Transverse colon (tissue), 3 donors: ENCODE measurements at regions not wholly inside any gene's neighbourhood (a gene's known extent, or its start where the extent isn't known, plus 50 kb on each side); places are given as distances from the start of the nearest gene placed in this dataset.

ENCODE experiments used
- EP300 ChIP-seq: sonication (generic); formaldehyde crosslinking; IDR thresholded peaks from one replicate; pipeline ENCODE4 v1.6.1; 2017; ENCODE audit warnings: antibody characterized with exemption, low read depth
- TF ChIP-seq, protein P1 (sequence below), 5 experiments: fragments of 200-600 bp in 3 of 5; fragments of 450-650 bp in 2 of 5; sonication (generic) in 3 of 5; IDR thresholded peaks; 1 replicate in 2 of 5; 2 replicates in 3 of 5; pipeline ENCODE4 v1.5.1; 2016 to 2017; ENCODE audit warnings: antibody characterized with exemption in 5 of 5, inconsistent platforms in 3 of 5, mild to moderate bottlenecking in 2 of 5, moderate library complexity in 1 of 5

DNA sequence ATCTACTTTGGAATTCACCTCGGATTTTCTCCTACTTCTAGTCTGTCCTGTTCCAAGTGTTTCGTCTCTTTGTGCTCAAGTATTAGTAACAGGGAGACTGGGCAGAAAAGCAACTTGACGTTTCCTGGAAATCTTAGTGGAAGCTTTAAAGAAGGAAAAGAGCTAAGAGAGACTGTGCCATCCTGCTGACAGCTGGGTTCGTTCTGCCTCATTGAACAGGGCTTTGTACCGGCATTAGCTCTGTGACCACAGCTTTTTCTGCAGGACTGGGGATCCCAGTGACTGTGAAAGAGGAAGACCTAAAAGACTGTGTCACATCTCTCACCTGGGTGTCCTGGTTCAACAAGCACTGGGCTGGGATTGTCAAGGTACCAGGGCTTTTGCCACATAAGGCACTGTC, 70.8 kb upstream of the CDCA7L start:
- TF ChIP-seq, protein P1, sequence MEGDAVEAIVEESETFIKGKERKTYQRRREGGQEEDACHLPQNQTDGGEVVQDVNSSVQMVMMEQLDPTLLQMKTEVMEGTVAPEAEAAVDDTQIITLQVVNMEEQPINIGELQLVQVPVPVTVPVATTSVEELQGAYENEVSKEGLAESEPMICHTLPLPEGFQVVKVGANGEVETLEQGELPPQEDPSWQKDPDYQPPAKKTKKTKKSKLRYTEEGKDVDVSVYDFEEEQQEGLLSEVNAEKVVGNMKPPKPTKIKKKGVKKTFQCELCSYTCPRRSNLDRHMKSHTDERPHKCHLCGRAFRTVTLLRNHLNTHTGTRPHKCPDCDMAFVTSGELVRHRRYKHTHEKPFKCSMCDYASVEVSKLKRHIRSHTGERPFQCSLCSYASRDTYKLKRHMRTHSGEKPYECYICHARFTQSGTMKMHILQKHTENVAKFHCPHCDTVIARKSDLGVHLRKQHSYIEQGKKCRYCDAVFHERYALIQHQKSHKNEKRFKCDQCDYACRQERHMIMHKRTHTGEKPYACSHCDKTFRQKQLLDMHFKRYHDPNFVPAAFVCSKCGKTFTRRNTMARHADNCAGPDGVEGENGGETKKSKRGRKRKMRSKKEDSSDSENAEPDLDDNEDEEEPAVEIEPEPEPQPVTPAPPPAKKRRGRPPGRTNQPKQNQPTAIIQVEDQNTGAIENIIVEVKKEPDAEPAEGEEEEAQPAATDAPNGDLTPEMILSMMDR (IDR thresholded peaks at IDR 0.05), result no peak
- TF ChIP-seq EP300, result no peak
